IPS DF 4.7 (cell line): ENCODE measurements at regions not wholly inside any gene's neighbourhood (a gene's known extent, or its start where the extent isn't known, plus 50 kb on each side); places are given as distances from the start of the nearest gene placed in this dataset.
"Not testable (repeated sequence)": the region's sequence is repeated elsewhere in the genome, so short reads cannot be mapped to it uniquely, and the experiment has no call there.

Experiments used
- DNase-seq: peaks from one replicate; pipeline ENCODE4 v3.0.0-alpha.2; 2013; ENCODE audit warnings: low spot score; ENCODE audit errors: extremely low read depth

GRCh38 chr1:25134307-25134706 lies 98.0 kb downstream of the SYF2 start:
- no peak for DNase-seq

GRCh38 chr1:25131794-25132193 lies 100.5 kb downstream of the SYF2 start:
- no peak for DNase-seq

- no peak for DNase-seq
These were observed 101.4 kb downstream of the SYF2 start for GRCh38 chr1:25130895-25131294.

- no peak for DNase-seq
These were observed 102.9 kb downstream of the SYF2 start for GRCh38 chr1:25129380-25129779.

GRCh38 chr1:25128121-25128621 lies 104.1 kb downstream of the SYF2 start:
- DNase-seq: no peak

GRCh38 chr1:25126562-25126961 lies 105.7 kb downstream of the SYF2 start:
- no peak for DNase-seq

GRCh38 chr1:25123551-25123950 lies 108.8 kb downstream of the SYF2 start:
- DNase-seq: no peak

GRCh38 chr1:25122747-25123146 lies 109.6 kb downstream of the SYF2 start:
- no peak for DNase-seq

GRCh38 chr1:25120281-25120680 lies 112.0 kb downstream of the SYF2 start:
- no peak for DNase-seq

- no peak for DNase-seq
These were observed 113.8 kb downstream of the SYF2 start for GRCh38 chr1:25118546-25118945.

- DNase-seq: peak; percentile 53
These were observed 115.0 kb downstream of the SYF2 start for GRCh38 chr1:25117233-25117823.

- no peak for DNase-seq
These were observed 115.5 kb downstream of the SYF2 start for GRCh38 chr1:25116832-25117231.

- DNase-seq: not testable (repeated sequence)
These were observed 116.2 kb downstream of the SYF2 start for GRCh38 chr1:25116117-25116516.

GRCh38 chr1:25113731-25114130 lies 118.6 kb downstream of the SYF2 start:
- DNase-seq: no peak

- DNase-seq: no peak
These were observed 119.2 kb downstream of the SYF2 start for GRCh38 chr1:25113086-25113485.

- DNase-seq: no peak
These were observed 119.9 kb downstream of the SYF2 start for GRCh38 chr1:25112400-25112799.

- no peak for DNase-seq
These were observed 120.6 kb downstream of the SYF2 start for GRCh38 chr1:25111706-25112105.

- DNase-seq: no peak
These were observed 121.8 kb downstream of the SYF2 start for GRCh38 chr1:25110485-25110884.

- no peak for DNase-seq
These were observed 122.3 kb downstream of the SYF2 start for GRCh38 chr1:25110036-25110435.

GRCh38 chr1:25109531-25109951 lies 122.8 kb downstream of the SYF2 start:
- DNase-seq: no peak

- DNase-seq: no peak
These were observed 124.7 kb downstream of the SYF2 start for GRCh38 chr1:25107643-25108010.

- no peak for DNase-seq
These were observed 125.2 kb downstream of the SYF2 start for GRCh38 chr1:25106976-25107642.

GRCh38 chr1:25106352-25106751 lies 126.0 kb downstream of the SYF2 start:
- DNase-seq: no peak
